GM21528 (cell line): ENCODE measurements at regions not wholly inside any gene's neighbourhood (a gene's known extent, or its start where the extent isn't known, plus 50 kb on each side); places are given as distances from the start of the nearest gene placed in this dataset.
"Not testable (repeated sequence)": the region's sequence is repeated elsewhere in the genome, so short reads cannot be mapped to it uniquely, and the experiment has no call there.

Experiments used
- ATAC-seq: cut with Tn5 transposase; IDR thresholded peaks from one replicate; pipeline ENCODE4 v1.9.1; 2021; ENCODE audit warnings: mild to moderate bottlenecking, moderate library complexity; ENCODE audit not compliant: unreplicated experiment, low FRiP score

GRCh38 chr5:12675959-12676358 is 771.7 kb upstream of the CTNND2 start:
- no peak for ATAC-seq

GRCh38 chr5:12672141-12672540 is 767.9 kb upstream of the CTNND2 start:
- no peak for ATAC-seq

GRCh38 chr5:12669326-12669725 is 765.1 kb upstream of the CTNND2 start:
- no peak for ATAC-seq

- ATAC-seq = no peak
Measured at GRCh38 chr5:12668564-12668963, 764.3 kb upstream of the CTNND2 start.

- ATAC-seq = not testable (repeated sequence)
Measured at GRCh38 chr5:12667818-12668217, 763.6 kb upstream of the CTNND2 start.

GRCh38 chr5:12665772-12666171 is 761.5 kb upstream of the CTNND2 start:
- ATAC-seq = not testable (repeated sequence)

GRCh38 chr5:12662545-12663314 is 758.5 kb upstream of the CTNND2 start:
- no peak for ATAC-seq

- no peak for ATAC-seq
Measured at GRCh38 chr5:12661617-12662370, 757.5 kb upstream of the CTNND2 start.

GRCh38 chr5:12660279-12661107 is 756.2 kb upstream of the CTNND2 start:
- ATAC-seq = not testable (repeated sequence)

- no peak for ATAC-seq
Measured at GRCh38 chr5:12659686-12660085, 755.4 kb upstream of the CTNND2 start.

- no peak for ATAC-seq
Measured at GRCh38 chr5:12658871-12659446, 754.7 kb upstream of the CTNND2 start.

- not testable (repeated sequence) for ATAC-seq
Measured at GRCh38 chr5:12657914-12658474, 753.7 kb upstream of the CTNND2 start.

GRCh38 chr5:12655675-12656074 is 751.4 kb upstream of the CTNND2 start:
- no peak for ATAC-seq

- no peak for ATAC-seq
Measured at GRCh38 chr5:12652201-12652600, 748.0 kb upstream of the CTNND2 start.

- no peak for ATAC-seq
Measured at GRCh38 chr5:12648558-12648957, 744.3 kb upstream of the CTNND2 start.

GRCh38 chr5:12647613-12648012 is 743.4 kb upstream of the CTNND2 start:
- no peak for ATAC-seq

- ATAC-seq = no peak
Measured at GRCh38 chr5:12645582-12645981, 741.3 kb upstream of the CTNND2 start.

- no peak for ATAC-seq
Measured at GRCh38 chr5:12636209-12636608, 732.0 kb upstream of the CTNND2 start.

- ATAC-seq = no peak
Measured at GRCh38 chr5:12626556-12626955, 722.3 kb upstream of the CTNND2 start.

GRCh38 chr5:12625667-12626263 is 721.5 kb upstream of the CTNND2 start:
- no peak for ATAC-seq
